ENCODE measurements at regions not wholly inside any gene's neighbourhood (a gene's known extent, or its start where the extent isn't known, plus 50 kb on each side); places are given as distances from the start of the nearest gene placed in this dataset.
"Not testable (repeated sequence)": the region's sequence is repeated elsewhere in the genome, so short reads cannot be mapped to it uniquely, and the experiment has no call there.

DNA sequence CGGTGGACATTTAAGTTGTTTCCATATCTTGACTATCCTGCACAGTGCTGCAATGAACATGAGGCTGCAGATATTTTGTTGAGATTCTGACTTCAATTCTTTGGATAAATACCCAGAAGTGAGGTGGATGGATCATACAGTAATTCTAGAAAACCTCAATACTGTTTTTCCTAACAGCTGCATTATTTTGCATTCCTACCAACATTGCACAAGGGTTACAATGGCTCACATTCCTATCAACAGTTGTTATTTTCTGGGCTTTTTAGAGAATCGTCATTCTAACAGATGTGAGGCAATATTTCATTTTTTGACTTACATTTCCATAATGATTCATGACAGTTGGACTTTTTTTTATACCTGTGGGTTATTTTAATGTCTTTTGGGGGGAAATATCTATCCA lies 716.9 kb upstream of the ANO3 start:
- no peak for DNase-seq

GRCh38 chr11:25615841-25616240 lies 716.1 kb upstream of the ANO3 start:
- no peak for DNase-seq

DNA sequence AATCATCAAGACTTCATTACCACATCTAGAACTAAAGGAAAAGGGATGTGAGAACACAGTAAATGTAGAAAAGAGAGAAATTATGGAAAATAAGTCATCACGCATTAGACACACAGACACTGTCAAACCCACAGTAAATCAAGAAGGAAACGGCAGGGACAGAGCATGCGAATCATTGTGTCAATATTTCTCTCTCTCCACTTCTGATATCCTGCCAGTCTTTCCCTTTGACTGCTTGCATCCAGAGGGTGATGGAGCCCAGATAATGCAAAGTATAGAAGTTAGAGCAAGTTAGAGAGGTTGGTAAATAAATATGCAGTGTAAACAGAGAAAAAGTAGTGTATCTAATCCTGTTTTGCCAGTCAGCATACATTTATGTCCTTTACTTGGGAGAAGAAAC lies 706.8 kb upstream of the ANO3 start:
- no peak for DNase-seq

DNA sequence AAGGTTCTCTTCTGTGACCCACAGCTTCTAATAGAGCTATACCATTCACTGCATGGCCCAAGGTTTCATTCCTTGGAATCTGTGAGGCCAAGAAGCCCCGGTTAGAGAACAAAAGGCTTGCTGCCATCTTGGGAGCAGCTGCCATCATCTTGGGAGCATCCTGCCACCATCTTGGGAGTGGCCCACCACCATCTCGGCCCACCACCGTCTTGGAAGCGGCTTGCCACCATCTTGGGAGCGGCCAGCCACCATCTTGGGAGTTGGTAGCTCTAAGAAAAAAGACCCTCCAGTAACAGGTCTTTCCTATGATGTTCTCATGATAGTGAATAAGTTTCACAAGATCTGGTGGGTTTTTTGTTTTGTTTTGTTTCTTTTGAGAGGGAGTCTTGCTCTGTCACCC lies 703.9 kb upstream of the ANO3 start:
- no peak for DNase-seq

DNA sequence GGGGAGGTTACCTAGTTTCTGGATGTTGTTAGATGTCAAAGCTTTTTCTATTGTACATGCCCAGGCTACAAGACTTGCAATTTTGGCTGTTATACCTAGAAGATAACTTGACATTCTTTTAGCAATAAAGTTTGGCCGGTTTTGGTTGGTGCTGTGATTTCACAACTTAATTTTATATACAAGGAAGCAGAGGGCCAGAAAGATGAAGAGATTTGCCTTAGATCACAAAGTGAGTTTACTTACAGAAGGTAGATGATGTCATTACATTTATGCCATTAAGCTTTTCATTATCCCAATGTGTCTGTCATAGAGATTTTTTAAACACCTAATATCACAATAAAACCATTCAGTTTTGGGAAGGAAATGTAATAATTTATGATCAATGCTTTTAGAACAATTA lies 698.7 kb upstream of the ANO3 start:
- no peak for DNase-seq

- DNase-seq = not testable (repeated sequence)
These were observed 682.7 kb upstream of the ANO3 start for GRCh38 chr11:25649220-25649619.

- DNase-seq = no peak
These were observed 681.6 kb upstream of the ANO3 start for GRCh38 chr11:25650319-25650718.

- no peak for DNase-seq
These were observed 676.3 kb upstream of the ANO3 start for GRCh38 chr11:25655636-25656035.

- no peak for DNase-seq
These were observed 673.0 kb upstream of the ANO3 start for GRCh38 chr11:25658916-25659315.

DNA sequence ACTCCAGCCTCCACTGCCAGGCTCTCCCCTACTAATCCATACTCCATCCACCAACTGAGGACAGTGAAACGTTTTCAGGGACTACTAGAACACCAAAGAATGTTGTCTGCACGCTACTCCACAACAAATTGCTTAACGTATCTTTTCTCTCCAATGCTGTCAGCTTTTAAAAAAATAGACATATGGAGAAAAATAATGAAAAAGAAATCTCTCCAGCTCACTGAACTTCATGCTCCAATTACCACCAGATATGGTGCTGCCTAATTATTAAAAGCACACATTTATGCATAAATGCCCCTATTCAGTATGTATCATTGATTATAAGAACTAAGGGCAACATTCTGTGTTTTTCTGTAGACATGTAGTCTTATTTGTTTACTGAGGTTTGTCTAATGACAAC lies 672.2 kb upstream of the ANO3 start:
- DNase-seq = no peak

GRCh38 chr11:25667871-25668270 lies 664.1 kb upstream of the ANO3 start:
- no peak for DNase-seq

GRCh38 chr11:25691959-25692358 lies 640.0 kb upstream of the ANO3 start:
- DNase-seq = no peak

DNA sequence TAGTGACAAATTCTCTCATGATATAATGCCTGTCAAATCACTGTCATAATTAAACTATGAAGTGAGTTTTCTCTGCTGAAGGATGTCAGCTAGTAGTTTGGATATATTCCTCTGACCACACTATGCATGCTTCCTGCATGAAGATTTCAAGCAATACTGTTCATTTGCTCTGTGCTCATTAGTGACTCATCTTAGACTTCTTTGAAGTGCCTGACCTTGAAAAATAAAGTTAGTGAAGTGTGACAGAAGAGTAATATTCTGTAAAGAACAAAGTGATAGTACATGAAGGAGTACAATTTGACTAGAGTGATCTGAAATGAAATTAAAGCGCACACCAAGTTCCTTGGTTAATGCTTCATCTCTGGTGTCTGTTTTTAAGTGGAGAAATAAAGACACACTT lies 629.5 kb upstream of the ANO3 start:
- DNase-seq = no peak

DNA sequence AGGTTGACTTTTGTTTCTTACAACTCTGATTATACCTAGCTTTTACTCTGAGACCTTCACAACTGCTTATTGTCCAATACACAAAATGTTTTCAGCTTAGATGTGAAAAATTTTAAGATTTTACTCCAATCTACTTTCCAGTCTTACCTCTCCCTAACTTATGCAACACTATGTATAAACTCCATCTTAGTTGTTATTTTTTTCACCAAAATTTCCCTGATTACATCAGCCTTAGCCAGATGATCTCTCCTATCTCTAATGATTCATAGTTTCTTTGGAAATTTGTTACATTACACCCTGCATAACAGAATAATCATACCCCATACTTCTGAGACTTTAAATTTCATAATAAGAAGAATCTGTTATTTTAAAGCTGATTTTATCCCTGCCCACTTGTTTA lies 621.0 kb upstream of the ANO3 start:
- no peak for DNase-seq

- no peak for DNase-seq
These were observed 604.0 kb upstream of the ANO3 start for GRCh38 chr11:25727944-25728343.

GRCh38 chr11:25730230-25730629 lies 601.7 kb upstream of the ANO3 start:
- no peak for DNase-seq

DNA sequence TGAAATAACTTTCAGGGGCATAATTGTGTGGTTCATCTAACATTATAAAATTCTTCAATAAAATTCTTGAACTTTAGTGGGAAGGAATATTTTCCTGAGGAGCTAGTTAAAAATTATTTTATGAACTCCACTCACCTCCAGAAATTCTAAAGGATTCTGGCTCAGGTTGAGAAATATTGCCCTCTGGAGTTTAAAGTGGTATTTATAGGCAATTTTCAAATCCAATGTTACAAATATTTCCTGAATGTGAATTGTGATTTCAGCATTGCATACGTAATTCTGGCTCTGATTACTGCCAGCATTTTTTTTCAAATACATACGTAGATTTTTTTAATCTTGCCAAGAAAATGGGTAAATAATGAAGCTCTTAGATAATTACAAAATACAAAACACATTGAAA lies 598.2 kb upstream of the ANO3 start:
- no peak for DNase-seq

DNA sequence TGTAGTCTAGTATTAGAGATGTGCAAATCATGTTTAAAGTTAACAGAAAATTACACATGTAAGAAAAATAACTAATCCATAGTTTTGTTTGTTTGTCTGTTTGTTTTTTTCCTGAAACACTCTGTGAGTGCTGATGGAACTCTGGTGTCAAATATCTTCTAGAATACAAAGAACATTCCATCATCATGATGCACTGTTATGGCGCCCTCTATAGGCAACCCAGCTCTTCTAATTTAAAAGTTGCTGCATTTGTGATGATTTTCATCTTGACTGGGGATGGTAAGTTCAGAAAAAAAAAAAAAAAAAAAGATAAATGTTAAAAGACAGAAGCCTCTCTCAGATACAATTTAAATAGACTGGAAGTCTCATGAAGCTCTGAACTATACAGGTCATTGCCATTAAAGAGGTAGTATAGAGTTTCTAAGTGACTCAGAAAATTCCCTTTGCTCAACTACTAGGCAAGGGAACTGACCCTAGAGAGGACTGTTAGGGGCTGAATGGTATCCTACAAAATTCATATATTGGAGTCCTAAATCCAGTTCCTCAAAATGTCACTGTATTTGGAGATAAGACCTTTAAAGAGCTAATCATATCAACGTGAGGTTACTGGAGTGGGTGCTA lies 597.2 kb upstream of the ANO3 start:
- DNase-seq = peak; percentile 38

GRCh38 chr11:25737071-25737675 lies 594.8 kb upstream of the ANO3 start:
- no peak for DNase-seq

DNA sequence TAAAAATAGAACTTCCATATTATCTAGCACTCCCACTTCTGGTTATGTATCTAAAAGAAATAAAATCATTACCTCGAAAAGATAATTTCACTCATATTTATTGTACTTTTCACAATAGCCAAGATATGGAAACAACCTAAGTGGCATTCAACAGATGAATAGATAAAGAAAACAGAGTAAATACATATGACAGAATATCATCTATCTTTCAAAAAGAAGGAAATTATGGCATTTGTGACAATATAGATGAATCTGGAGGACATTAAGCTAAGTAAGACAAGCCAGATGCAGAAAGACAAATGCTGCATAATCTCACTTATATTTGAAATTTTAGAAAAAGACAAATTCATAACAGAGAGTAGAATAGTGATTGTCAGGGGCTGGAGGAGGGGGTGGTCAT lies 590.0 kb upstream of the ANO3 start:
- DNase-seq = no peak

DNA sequence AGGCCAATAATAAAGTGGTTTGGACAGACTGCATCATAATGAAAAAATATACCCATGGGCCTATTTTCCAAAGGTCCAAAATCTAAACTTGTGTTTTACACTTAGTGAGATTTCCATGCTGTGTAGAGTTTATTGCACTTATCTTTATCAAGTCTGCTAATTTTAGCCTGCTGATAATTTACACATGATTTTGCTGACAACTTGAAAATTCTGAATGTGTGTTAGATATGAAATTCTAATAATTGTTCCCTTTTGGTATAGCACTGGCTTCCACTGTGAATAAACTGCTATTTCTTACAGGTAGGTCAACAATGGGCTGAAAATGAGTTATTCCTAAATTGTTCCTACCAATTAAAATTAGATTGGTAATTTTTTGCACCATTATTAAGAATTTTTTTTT lies 589.1 kb upstream of the ANO3 start:
- no peak for DNase-seq

DNA sequence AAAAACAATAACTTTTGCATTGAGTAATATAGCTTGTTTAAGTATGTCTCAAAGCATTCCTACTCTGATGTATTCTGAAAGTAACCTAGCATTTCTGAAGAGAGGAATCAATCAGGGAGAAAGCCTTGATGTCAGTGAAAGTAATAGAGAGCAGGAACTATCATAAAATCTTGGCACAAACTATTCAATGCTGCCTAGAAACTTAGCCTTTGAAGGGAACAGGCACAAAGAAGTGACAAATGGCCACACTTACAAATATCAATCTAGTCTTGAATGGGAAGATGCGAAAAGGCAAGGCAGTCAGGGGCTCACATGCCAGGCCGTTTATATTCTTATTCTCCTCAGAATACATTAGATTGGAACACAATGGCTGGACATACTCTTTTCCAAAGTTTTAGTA lies 576.5 kb upstream of the ANO3 start:
- no peak for DNase-seq

- no peak for DNase-seq
These were observed 575.9 kb upstream of the ANO3 start for GRCh38 chr11:25755918-25756584.

DNA sequence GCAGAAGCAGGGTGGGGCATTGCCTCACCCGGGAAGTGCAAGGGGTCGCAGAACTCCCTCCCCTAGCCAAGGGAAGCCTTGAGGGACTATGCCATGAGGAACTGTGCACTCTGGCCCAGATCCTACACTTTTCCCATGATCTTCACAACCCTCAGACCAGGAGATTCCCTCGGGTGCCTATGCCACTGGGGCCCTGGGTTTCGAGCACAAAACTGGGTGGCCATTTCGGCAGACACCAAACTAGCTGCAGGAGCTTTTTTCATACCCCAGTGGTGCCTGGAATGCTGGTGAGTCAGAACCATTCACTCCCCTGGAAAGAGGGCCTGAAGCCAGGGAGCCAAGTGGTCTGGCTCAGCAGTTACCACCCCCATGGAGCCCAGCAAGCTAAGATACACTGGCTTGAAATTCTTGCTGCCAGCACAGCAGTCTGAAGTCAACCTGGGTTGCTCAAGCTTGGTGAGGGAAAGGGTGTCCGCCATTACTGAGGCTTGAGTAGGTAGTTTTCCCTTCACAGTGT lies 573.7 kb upstream of the ANO3 start:
- no peak for DNase-seq

All from left kidney (tissue), 1 donor.